ENCODE measurements at regions not wholly inside any gene's neighbourhood (a gene's known extent, or its start where the extent isn't known, plus 50 kb on each side); places are given as distances from the start of the nearest gene placed in this dataset.

- TF ChIP-seq CTCF (IDR thresholded peaks at IDR 0.05) (no peak), POLR2A (IDR thresholded peaks at IDR 0.05) (no peak), EP300 (IDR thresholded peaks at IDR 0.05) (no peak)
Measured at GRCh38 chr2:236945431-236946016, 140.2 kb upstream of the COPS8 start.

Measured in ovary (tissue), 3 donors.